Caco-2 (cell line): ENCODE measurements at regions not wholly inside any gene's neighbourhood (a gene's known extent, or its start where the extent isn't known, plus 50 kb on each side); places are given as distances from the start of the nearest gene placed in this dataset.

Experiments used
- BruUV-seq: library from RNA; stranded (reverse); fragments of 400-500 nt; replicated peaks from 2 replicates; lab custom pipeline; 2021; lab: Mats Ljungman, UMichigan
- CTCF ChIA-PET: fragments of 300-600 bp; sonication (Branson Sonifier 250); formaldehyde crosslinking; loops from one replicate; lab custom pipeline; 2022; ENCODE audit warnings: antibody characterized with exemption; lab: Charles Lee
- POLR2A ChIA-PET: fragments of 300-600 bp; sonication (Branson Sonifier 250); formaldehyde crosslinking; loops from one replicate; lab custom pipeline; 2022; ENCODE audit warnings: antibody characterized with exemption; lab: Charles Lee
- DNase-seq, 2 experiments: peaks; one replicate each; pipeline versions ENCODE4 v3.0.0 to v3.0.0-alpha.2; 2020 to 2022
- H3K27me3 ChIP-seq: replicated peaks from 2 replicates; pipeline ENCODE4 v1.6.0; 2011; ENCODE audit warnings: low read length; ENCODE audit not compliant: control insufficient read depth, insufficient read depth
- H3K36me3 ChIP-seq: 2 replicates; pipeline ENCODE4 v1.5.1; 2011; ENCODE audit warnings: low read length; ENCODE audit not compliant: control insufficient read depth, insufficient read depth
- H3K4me1 ChIP-seq: fragments of 250-450 bp; sonication (Bioruptor Pico); 2 replicates; pipeline ENCODE4 v1.5.1; 2020; ENCODE audit warnings: mild to moderate bottlenecking
- H3K4me3 ChIP-seq: 2 replicates; pipeline ENCODE4 v1.5.1; 2011; ENCODE audit warnings: low read depth, mild to moderate bottlenecking, control low read depth, low read length
- H3K9me3 ChIP-seq: fragments of 250-450 bp; sonication (Bioruptor Pico); 2 replicates; pipeline ENCODE4 v1.5.1; 2020; ENCODE audit warnings: mild to moderate bottlenecking, moderate library complexity
- H3K27ac Mint-ChIP-seq: one replicate; pipeline ENCODE4 v1.8.0; 2022; ENCODE audit warnings: mixed read lengths; ENCODE audit not compliant: unreplicated experiment
- H3K27me3 Mint-ChIP-seq: one replicate; pipeline ENCODE4 v1.8.0; 2022; ENCODE audit warnings: mixed read lengths; ENCODE audit not compliant: insufficient read depth, unreplicated experiment
- H3K36me3 Mint-ChIP-seq: one replicate; pipeline ENCODE4 v1.8.0; 2022; ENCODE audit warnings: mild to moderate bottlenecking, mixed read lengths; ENCODE audit not compliant: insufficient read depth, unreplicated experiment
- H3K4me1 Mint-ChIP-seq: one replicate; pipeline ENCODE4 v1.8.0; 2022; ENCODE audit warnings: low read depth, mixed read lengths; ENCODE audit not compliant: unreplicated experiment
- H3K4me3 Mint-ChIP-seq: one replicate; pipeline ENCODE4 v1.8.0; 2022; ENCODE audit warnings: mild to moderate bottlenecking, moderate library complexity, mixed read lengths; ENCODE audit not compliant: unreplicated experiment
- H3K9me3 Mint-ChIP-seq: one replicate; pipeline ENCODE4 v1.8.0; 2022; ENCODE audit warnings: mixed read lengths; ENCODE audit not compliant: unreplicated experiment
- CTCF ChIP-seq, 2 experiments: fragments of 200-600 bp in 1 of 2; IDR thresholded peaks; 1 replicate in 1 of 2; 2 replicates in 1 of 2; pipeline versions ENCODE4 v1.5.1 to v1.8.0; 2011 to 2022; ENCODE audit warnings: antibody characterized with exemption in 1 of 2, control low read depth in 1 of 2, inconsistent platforms in 1 of 2, low read depth in 1 of 2, low read length in 1 of 2, mild to moderate bottlenecking in 1 of 2, moderate library complexity in 1 of 2; ENCODE audit not compliant: insufficient read depth in 1 of 2, severe bottlenecking in 1 of 2, unreplicated experiment in 1 of 2
- intact Hi-C: fragments of 100-400 bp; cut with micrococcal nuclease; formaldehyde crosslinking; loops from one replicate; pipeline ENCODE4 v1.10.0; 2022; ENCODE audit not compliant: unreplicated experiment

GRCh38 chr12:11446372-11446771 lies 51.0 kb upstream of the PRB2 start:
- POLR2A ChIA-PET, result interaction anchor here (0.6 kb wide), 1 partner anchor 32 kb away, joined by 5 read pairs; no protein-coding TSS in a partner anchor
- Histone ChIP-seq H3K4me1 (no peaks in the 10 kb centered on the region), H3K27me3 (no peaks in the 10 kb centered on the region), H3K4me3 (no peak overlapping the region), H3K36me3 (no peaks in the 10 kb centered on the region), H3K9me3 (no peaks in the 10 kb centered on the region; the same call in 1 of the 2 replicates)
- no peak for DNase-seq
- Mint-ChIP-seq H3K4me1 (no peaks in the 10 kb centered on the region), H3K36me3 (no peaks in the 10 kb centered on the region), H3K4me3 (no peak overlapping the region), H3K27me3 (peaks cover 17% of the 10 kb centered on the region), H3K27ac (no peak overlapping the region), H3K9me3 (no peaks in the 10 kb centered on the region)
- intact Hi-C loops, result no loop called here
- CTCF ChIA-PET, result no interaction called here
- no peak for TF ChIP-seq CTCF (IDR thresholded peaks at IDR 0.05; ENCODE audit: insufficient read depth in 1 of 2, low read depth in 1 of 2, low read length in 1 of 2, severe bottlenecking in 1 of 2, unreplicated experiment in 1 of 2)
- BruUV-seq, result no TSS peak

- TF ChIP-seq CTCF (IDR thresholded peaks at IDR 0.05; ENCODE audit: insufficient read depth in 1 of 2, low read depth in 1 of 2, low read length in 1 of 2, severe bottlenecking in 1 of 2, unreplicated experiment in 1 of 2), result no peak
- no peaks in the 10 kb centered on the region for H3K9me3 Mint-ChIP-seq
- H3K27ac Mint-ChIP-seq, result no peak overlapping the region
- no TSS peak for BruUV-seq
- H3K4me1 Mint-ChIP-seq, result peaks cover 6% of the 10 kb centered on the region
- Histone ChIP-seq H3K4me3 (no peak overlapping the region), H3K27me3 (no peaks in the 10 kb centered on the region), H3K4me1 (no peaks in the 10 kb centered on the region), H3K36me3 (no peaks in the 10 kb centered on the region), H3K9me3 (no peaks in the 10 kb centered on the region)
- no peaks in the 10 kb centered on the region for H3K36me3 Mint-ChIP-seq
- peaks cover 12% of the 10 kb centered on the region for H3K27me3 Mint-ChIP-seq
- intact Hi-C loops, result no loop called here
- DNase-seq, result no peak
- H3K4me3 Mint-ChIP-seq, result no peak overlapping the region
- POLR2A ChIA-PET, result no interaction called here
- CTCF ChIA-PET, result no interaction called here
Measured at GRCh38 chr12:11457996-11458645, 62.8 kb upstream of the PRB2 start.

DNA sequence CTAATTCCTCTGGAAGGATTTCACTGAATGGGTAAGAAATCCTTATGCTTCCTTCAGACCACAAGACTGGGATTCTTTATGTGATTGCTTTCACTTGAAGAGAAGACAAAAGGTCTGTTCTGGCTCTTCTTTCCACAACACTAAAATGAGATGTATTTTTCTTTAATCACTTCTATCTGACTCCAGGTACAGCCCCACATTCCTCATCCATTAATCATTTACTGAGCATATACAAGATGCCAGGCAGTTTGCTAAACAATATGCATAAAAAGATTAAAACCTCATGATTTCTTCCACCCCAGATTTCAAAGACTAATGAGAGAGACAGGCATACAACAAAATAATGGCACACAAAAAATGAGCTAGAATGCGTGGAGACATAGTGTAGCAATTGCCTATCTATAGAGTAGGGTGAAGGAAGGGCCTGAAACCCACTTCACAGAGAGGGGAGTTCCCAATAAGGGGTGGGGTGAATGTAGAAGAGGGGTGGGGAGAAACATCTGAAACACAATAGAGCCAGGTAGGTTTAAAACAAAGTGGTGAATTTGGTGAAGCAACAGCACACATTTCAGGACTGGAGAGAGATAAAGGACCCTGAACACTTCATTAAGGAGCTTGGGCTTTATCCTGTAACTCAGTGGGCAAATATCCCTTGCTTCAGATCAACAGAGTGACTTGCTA lies 65.1 kb upstream of the PRB2 start:
- no peak overlapping the region for H3K4me3 ChIP-seq
- BruUV-seq, result no TSS peak
- Mint-ChIP-seq H3K4me3 (no peak overlapping the region), H3K4me1 (peaks cover 6% of the 10 kb centered on the region), H3K36me3 (no peaks in the 10 kb centered on the region), H3K27ac (no peak overlapping the region), H3K9me3 (no peaks in the 10 kb centered on the region), H3K27me3 (peaks cover 9% of the 10 kb centered on the region)
- no peak for TF ChIP-seq CTCF (IDR thresholded peaks at IDR 0.05; ENCODE audit: insufficient read depth in 1 of 2, low read depth in 1 of 2, low read length in 1 of 2, severe bottlenecking in 1 of 2, unreplicated experiment in 1 of 2)
- H3K4me1 ChIP-seq, result no peaks in the 10 kb centered on the region
- intact Hi-C loops, result no loop called here
- H3K9me3 ChIP-seq, result no peaks in the 10 kb centered on the region
- CTCF ChIA-PET, result no interaction called here
- H3K36me3 ChIP-seq, result no peaks in the 10 kb centered on the region
- no peak for DNase-seq
- no peaks in the 10 kb centered on the region for H3K27me3 ChIP-seq
- POLR2A ChIA-PET, result no interaction called here
